Smooth muscle cell (in vitro differentiated cells): ENCODE measurements at regions not wholly inside any gene's neighbourhood (a gene's known extent, or its start where the extent isn't known, plus 50 kb on each side); places are given as distances from the start of the nearest gene placed in this dataset.
A peak's percentile ranks its signal among the peaks of the same experiment; 100 is the strongest.

Source experiments
- DNase-seq: peaks from one replicate; lab custom pipeline; 2025; ENCODE audit not compliant: unreplicated experiment; lab: John Stamatoyannopoulos, UW
- H2AFZ ChIP-seq: fragments of 200-600 bp; sonication (generic); 2 replicates; pipeline ENCODE4 v1.6.0; 2016; ENCODE audit warnings: antibody characterized with exemption, low read depth, mild to moderate bottlenecking
- H3F3A ChIP-seq: fragments of 200-600 bp; sonication (generic); 2 replicates; pipeline ENCODE4 v1.6.0; 2017; ENCODE audit warnings: antibody characterized with exemption, low read depth
- H3K27ac ChIP-seq: fragments of 200-600 bp; sonication (generic); 2 replicates; pipeline ENCODE4 v1.5.1; 2016; ENCODE audit warnings: low read depth, mild to moderate bottlenecking
- H3K27me3 ChIP-seq: fragments of 200-600 bp; sonication (generic); 2 replicates; pipeline ENCODE4 v1.6.1; 2016; ENCODE audit warnings: low read depth, mild to moderate bottlenecking
- H3K36me3 ChIP-seq: fragments of 200-600 bp; sonication (generic); 2 replicates; pipeline ENCODE4 v1.5.1; 2016; ENCODE audit warnings: low read depth
- H3K4me1 ChIP-seq: fragments of 200-600 bp; sonication (generic); 2 replicates; pipeline ENCODE4 v1.5.1; 2016; ENCODE audit warnings: low read depth
- H3K4me2 ChIP-seq: fragments of 200-600 bp; sonication (generic); 2 replicates; pipeline ENCODE4 v1.6.0; 2016; ENCODE audit warnings: mild to moderate bottlenecking
- H3K4me3 ChIP-seq: fragments of 200-600 bp; sonication (generic); 2 replicates; pipeline ENCODE4 v1.5.1; 2016; ENCODE audit warnings: mild to moderate bottlenecking
- H3K79me2 ChIP-seq: fragments of 200-600 bp; sonication (generic); 2 replicates; pipeline ENCODE4 v1.6.0; 2016; ENCODE audit warnings: low read depth, mild to moderate bottlenecking
- H3K9ac ChIP-seq: fragments of 200-600 bp; sonication (generic); 2 replicates; pipeline ENCODE4 v1.6.0; 2016; ENCODE audit warnings: low read depth
- H3K9me3 ChIP-seq: fragments of 200-600 bp; sonication (generic); replicated peaks from 2 replicates; pipeline ENCODE4 v1.5.1; 2016; ENCODE audit warnings: low read depth
- H4K20me1 ChIP-seq: fragments of 200-600 bp; sonication (generic); 2 replicates; pipeline ENCODE4 v1.6.0; 2016; ENCODE audit warnings: low read depth
- WGBS: methylation state at CpG from one replicate; pipeline ENCODE4 v1.1.7; 2016; ENCODE audit warnings: low lambda C conversion rate; 5-methylcytosine and 5-hydroxymethylcytosine counted together
- TF ChIP-seq, protein P1 (sequence below): fragments of 200-600 bp; sonication (generic); IDR thresholded peaks from 2 replicates; pipeline ENCODE4 v1.5.1; 2017; ENCODE audit warnings: borderline replicate concordance, mild to moderate bottlenecking, antibody characterized with exemption; ENCODE audit not compliant: insufficient read depth, poor library complexity, severe bottlenecking

DNA sequence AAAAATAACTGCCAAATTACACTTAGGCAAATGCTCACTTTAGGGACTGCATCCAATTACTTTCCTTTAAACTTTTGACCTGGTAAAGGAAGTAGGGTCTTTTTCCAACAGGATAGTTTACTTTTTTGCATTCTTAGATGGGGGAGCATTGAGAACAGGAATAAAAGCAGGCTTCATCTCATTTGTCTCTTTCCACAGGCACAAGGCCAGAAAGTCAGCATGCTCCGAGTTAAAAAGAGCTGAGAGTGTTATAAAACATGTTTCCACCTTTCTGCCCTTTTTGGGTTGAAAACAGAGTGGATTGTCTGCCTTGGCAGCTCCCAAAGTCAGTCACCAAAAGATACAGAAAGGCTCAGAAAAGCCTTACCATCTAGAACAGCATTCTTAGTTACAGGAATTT lies 404.9 kb upstream of the ALCAM start:
- WGBS: 68% methylated on average over 1 of the region's 1 CpG
- TF ChIP-seq, protein P1, sequence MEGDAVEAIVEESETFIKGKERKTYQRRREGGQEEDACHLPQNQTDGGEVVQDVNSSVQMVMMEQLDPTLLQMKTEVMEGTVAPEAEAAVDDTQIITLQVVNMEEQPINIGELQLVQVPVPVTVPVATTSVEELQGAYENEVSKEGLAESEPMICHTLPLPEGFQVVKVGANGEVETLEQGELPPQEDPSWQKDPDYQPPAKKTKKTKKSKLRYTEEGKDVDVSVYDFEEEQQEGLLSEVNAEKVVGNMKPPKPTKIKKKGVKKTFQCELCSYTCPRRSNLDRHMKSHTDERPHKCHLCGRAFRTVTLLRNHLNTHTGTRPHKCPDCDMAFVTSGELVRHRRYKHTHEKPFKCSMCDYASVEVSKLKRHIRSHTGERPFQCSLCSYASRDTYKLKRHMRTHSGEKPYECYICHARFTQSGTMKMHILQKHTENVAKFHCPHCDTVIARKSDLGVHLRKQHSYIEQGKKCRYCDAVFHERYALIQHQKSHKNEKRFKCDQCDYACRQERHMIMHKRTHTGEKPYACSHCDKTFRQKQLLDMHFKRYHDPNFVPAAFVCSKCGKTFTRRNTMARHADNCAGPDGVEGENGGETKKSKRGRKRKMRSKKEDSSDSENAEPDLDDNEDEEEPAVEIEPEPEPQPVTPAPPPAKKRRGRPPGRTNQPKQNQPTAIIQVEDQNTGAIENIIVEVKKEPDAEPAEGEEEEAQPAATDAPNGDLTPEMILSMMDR: no peak

DNA sequence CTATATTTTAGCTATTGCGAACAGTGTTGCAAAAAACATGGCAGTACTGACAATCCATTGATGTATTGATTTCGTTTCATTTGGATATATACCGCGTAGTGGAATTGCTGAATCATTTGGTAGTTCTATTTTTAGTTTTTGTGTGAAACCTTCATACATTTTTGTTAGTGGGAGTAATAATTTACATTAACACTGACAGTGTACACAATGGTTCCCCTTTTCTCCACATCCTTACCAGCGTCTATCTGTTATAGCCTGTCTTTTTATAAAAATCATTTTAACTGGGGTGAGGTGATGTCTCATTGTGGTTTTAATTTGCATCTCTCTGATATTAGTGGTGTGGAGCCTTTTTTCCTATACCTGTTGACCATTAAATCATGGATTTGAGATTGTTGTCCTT lies 392.4 kb upstream of the ALCAM start:
- no peaks in the 10 kb centered on the region for H3K27me3 ChIP-seq
- H2AFZ ChIP-seq: no peak overlapping the region
- TF ChIP-seq, protein P1: no peak
- no peaks in the 10 kb centered on the region for H3K36me3 ChIP-seq
- no peak for DNase-seq
- H3K9me3 ChIP-seq: no peaks in the 10 kb centered on the region
- 99% methylated on average over 5 of the region's 5 CpGs for WGBS
- H4K20me1 ChIP-seq: no peaks in the 10 kb centered on the region
- no peaks in the 10 kb centered on the region for H3K79me2 ChIP-seq
- no peak overlapping the region for H3K9ac ChIP-seq
- no peak overlapping the region for H3K4me3 ChIP-seq
- H3F3A ChIP-seq: no peaks in the 10 kb centered on the region
- H3K4me1 ChIP-seq: no peaks in the 10 kb centered on the region
- no peak overlapping the region for H3K27ac ChIP-seq
- no peak overlapping the region for H3K4me2 ChIP-seq

More for the DNA sequence above, 404.9 kb upstream of the ALCAM start:
- Histone ChIP-seq H3K79me2 (no peaks in the 10 kb centered on the region), H3K4me1 (peaks cover 13% of the 10 kb centered on the region), H4K20me1 (no peaks in the 10 kb centered on the region), H3K9me3 (no peaks in the 10 kb centered on the region), H2AFZ (peak overlapping the region; percentile 67), H3K4me2 (no peak overlapping the region), H3K27ac (no peak overlapping the region), H3K4me3 (no peak overlapping the region), H3F3A (no peaks in the 10 kb centered on the region), H3K36me3 (no peaks in the 10 kb centered on the region), H3K9ac (no peak overlapping the region), H3K27me3 (no peaks in the 10 kb centered on the region)
- no peak for DNase-seq

DNA sequence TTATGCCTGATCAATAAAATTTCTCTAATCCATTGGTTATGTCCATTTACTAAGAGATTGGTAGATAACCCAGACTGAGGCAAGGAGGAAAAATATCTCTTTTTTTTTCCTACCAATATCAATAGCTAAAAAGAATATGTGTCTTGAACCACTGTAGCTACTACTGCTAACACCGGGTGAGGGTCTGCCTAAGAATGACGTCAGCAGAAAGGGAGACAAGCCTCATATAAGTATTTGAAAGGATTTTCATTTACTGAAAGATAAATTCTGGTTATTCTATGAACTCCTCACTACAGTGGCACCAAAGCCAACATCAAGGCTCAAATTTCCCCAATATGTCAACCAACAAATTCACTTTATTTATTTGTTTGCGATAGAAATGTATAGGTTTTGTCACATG lies 389.0 kb upstream of the ALCAM start:
- Histone ChIP-seq H3K9me3 (no peaks in the 10 kb centered on the region), H3K27ac (no peak overlapping the region), H3F3A (no peaks in the 10 kb centered on the region), H3K4me3 (no peak overlapping the region), H2AFZ (no peak overlapping the region), H3K4me1 (no peaks in the 10 kb centered on the region), H3K79me2 (no peaks in the 10 kb centered on the region), H4K20me1 (no peaks in the 10 kb centered on the region), H3K9ac (no peak overlapping the region), H3K36me3 (no peaks in the 10 kb centered on the region), H3K27me3 (no peaks in the 10 kb centered on the region), H3K4me2 (no peak overlapping the region)
- DNase-seq: no peak
- 92% methylated on average over 3 of the region's 3 CpGs for WGBS
- TF ChIP-seq, protein P1: no peak

DNA sequence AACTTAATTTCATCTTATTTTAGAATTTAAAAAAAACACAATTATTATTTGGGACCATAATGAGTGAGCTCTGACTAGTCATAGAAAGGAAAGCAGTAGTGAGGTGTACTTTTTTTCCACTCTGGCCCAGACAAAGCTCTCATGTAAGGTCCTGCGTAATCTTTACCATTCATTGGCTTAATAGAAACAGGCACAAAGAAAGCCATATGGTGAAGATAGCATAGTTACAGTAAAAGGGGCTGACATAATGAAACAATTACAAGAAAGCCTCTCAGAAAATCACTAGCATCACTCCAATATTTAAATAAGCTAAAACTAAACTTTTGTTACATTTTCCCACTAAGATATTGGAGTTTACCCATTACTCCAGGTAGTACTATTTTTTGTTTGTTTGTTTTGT lies 384.6 kb upstream of the ALCAM start:
- Histone ChIP-seq H3K4me3 (no peak overlapping the region), H3K9me3 (no peaks in the 10 kb centered on the region), H3K4me2 (no peak overlapping the region), H3K27ac (no peak overlapping the region), H3K9ac (no peak overlapping the region), H3K27me3 (no peaks in the 10 kb centered on the region), H2AFZ (no peak overlapping the region), H3F3A (no peaks in the 10 kb centered on the region), H3K4me1 (no peaks in the 10 kb centered on the region), H4K20me1 (no peaks in the 10 kb centered on the region), H3K79me2 (no peaks in the 10 kb centered on the region), H3K36me3 (no peaks in the 10 kb centered on the region)
- WGBS: 90% methylated on average over 1 of the region's 1 CpG
- TF ChIP-seq, protein P1: no peak
- DNase-seq: no peak
